ENCODE measurements at regions not wholly inside any gene's neighbourhood (a gene's known extent, or its start where the extent isn't known, plus 50 kb on each side); places are given as distances from the start of the nearest gene placed in this dataset.

DNA sequence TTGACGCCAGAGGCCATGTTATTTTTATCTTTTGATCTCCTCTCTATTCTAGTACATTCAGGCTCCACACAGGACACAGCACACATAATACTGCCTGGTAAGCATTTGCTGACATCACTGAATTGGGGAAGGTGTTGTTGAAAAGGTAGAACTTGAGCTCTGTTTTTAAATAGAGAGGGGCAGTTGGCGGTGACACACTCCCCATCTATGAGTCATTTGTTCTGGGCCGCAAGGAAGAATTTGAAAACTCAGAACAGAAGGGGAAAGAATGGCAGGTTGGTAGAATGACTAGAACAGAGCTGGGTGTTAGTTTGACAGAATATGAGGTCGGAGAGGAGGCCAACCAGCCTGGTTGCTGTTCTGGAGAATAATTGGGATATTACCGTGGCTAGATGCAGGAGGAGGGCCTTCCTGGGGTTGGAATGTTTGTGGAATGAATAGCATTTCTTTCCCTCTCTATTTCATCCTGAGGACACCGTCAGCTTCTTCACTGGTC is 52.1 kb upstream of the ERRFI1 start:
- no peaks in the 10 kb centered on the region for H3K9me3 ChIP-seq (ENCODE audit: low read length)
- H3K27me3 ChIP-seq (ENCODE audit: insufficient read depth, low read length): peaks cover 2% of the 10 kb centered on the region
- H2AFZ ChIP-seq (ENCODE audit: low read depth, low read length): no peak overlapping the region
- H3K4me3 ChIP-seq (ENCODE audit: low read length): no peak overlapping the region
- no peaks in the 10 kb centered on the region for H3K36me3 ChIP-seq (ENCODE audit: insufficient read depth, low read length)
- H3K4me1 ChIP-seq (ENCODE audit: insufficient read depth, low read length): no peaks in the 10 kb centered on the region

DNA sequence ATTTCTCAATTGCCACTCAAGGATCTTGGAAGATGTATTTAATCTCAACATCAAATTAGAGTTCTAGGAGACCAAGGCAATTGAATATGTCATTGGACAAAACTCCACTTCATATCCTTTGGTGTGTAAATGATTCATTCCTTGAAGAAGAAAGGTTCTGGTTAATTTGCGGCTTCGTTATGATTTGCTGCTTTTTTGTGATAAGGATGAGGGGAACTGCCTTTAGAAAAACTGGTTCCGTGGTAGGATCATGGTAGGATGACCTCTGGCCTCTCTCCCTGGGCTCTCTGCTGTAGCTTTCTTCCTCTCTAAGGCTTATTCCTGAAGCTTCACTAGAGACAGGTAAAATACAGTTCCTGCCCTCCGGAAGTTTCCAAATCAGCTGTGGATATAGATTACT is 51.5 kb upstream of the ERRFI1 start:
- Histone ChIP-seq H2AFZ (ENCODE audit: low read depth, low read length) (no peak overlapping the region), H3K9me3 (ENCODE audit: low read length) (no peaks in the 10 kb centered on the region), H3K4me3 (ENCODE audit: low read length) (no peak overlapping the region), H3K4me1 (ENCODE audit: insufficient read depth, low read length) (no peaks in the 10 kb centered on the region), H3K27me3 (ENCODE audit: insufficient read depth, low read length) (peaks cover 2% of the 10 kb centered on the region), H3K36me3 (ENCODE audit: insufficient read depth, low read length) (no peaks in the 10 kb centered on the region)

- H3K9me3 ChIP-seq (ENCODE audit: low read length): no peaks in the 10 kb centered on the region
- no peak overlapping the region for H2AFZ ChIP-seq (ENCODE audit: low read depth, low read length)
- no peaks in the 10 kb centered on the region for H3K36me3 ChIP-seq (ENCODE audit: insufficient read depth, low read length)
- no peaks in the 10 kb centered on the region for H3K4me1 ChIP-seq (ENCODE audit: insufficient read depth, low read length)
- H3K27me3 ChIP-seq (ENCODE audit: insufficient read depth, low read length): peaks cover 2% of the 10 kb centered on the region
- H3K4me3 ChIP-seq (ENCODE audit: low read length): no peak overlapping the region
These were observed 51.0 kb upstream of the ERRFI1 start for GRCh38 chr1:8077120-8077573.

GRCh38 chr1:8076176-8076575 is 50.1 kb upstream of the ERRFI1 start:
- no peaks in the 10 kb centered on the region for H3K9me3 ChIP-seq (ENCODE audit: low read length)
- H3K4me1 ChIP-seq (ENCODE audit: insufficient read depth, low read length): no peaks in the 10 kb centered on the region
- no peak overlapping the region for H3K4me3 ChIP-seq (ENCODE audit: low read length)
- no peaks in the 10 kb centered on the region for H3K36me3 ChIP-seq (ENCODE audit: insufficient read depth, low read length)
- peaks cover 2% of the 10 kb centered on the region for H3K27me3 ChIP-seq (ENCODE audit: insufficient read depth, low read length)
- H2AFZ ChIP-seq (ENCODE audit: low read depth, low read length): no peak overlapping the region
